ENCODE measurements at regions not wholly inside any gene's neighbourhood (a gene's known extent, or its start where the extent isn't known, plus 50 kb on each side); places are given as distances from the start of the nearest gene placed in this dataset.
"Not testable (repeated sequence)": the region's sequence is repeated elsewhere in the genome, so short reads cannot be mapped to it uniquely, and the experiment has no call there.

- Histone ChIP-seq H3K27ac (ENCODE audit: low read depth, low read length, poor library complexity, severe bottlenecking) (no peak overlapping the region), H3K27me3 (ENCODE audit: insufficient read depth, low read length) (no peaks in the 10 kb centered on the region), H3K4me2 (ENCODE audit: low read length) (no peak overlapping the region), H3K79me2 (ENCODE audit: insufficient read depth, low read length) (no peaks in the 10 kb centered on the region), H3K36me3 (ENCODE audit: insufficient read depth, low read length) (peaks cover 8% of the 10 kb centered on the region; the same call in 1 of the 2 replicates), H3F3A (ENCODE audit: insufficient read depth, low read length) (no peaks in the 10 kb centered on the region), H3K9me3 (ENCODE audit: low read length) (no peaks in the 10 kb centered on the region), H4K20me1 (ENCODE audit: insufficient read depth, low read length) (no peaks in the 10 kb centered on the region), H3K4me3 (ENCODE audit: low read depth, low read length, poor library complexity, severe bottlenecking) (no peak overlapping the region), H3K4me1 (ENCODE audit: insufficient read depth, low read length, severe bottlenecking) (no peaks in the 10 kb centered on the region), H3K9me2 (ENCODE audit: low read depth, low read length) (no peaks in the 10 kb centered on the region), H2AFZ (ENCODE audit: low read length) (no peak overlapping the region), H3K9ac (ENCODE audit: low read length) (no peak overlapping the region)
- no peak for TF ChIP-seq EZH2 (IDR thresholded peaks at IDR 0.05; ENCODE audit: borderline replicate concordance, low read length)
- no peak for TF ChIP-seq CTCF (IDR thresholded peaks at IDR 0.05; ENCODE audit: low read length)
Measured at GRCh38 chr7:149561072-149561471, 63.5 kb upstream of the ZNF746 start.

- Histone ChIP-seq H3F3A (ENCODE audit: insufficient read depth, low read length) (no peaks in the 10 kb centered on the region), H2AFZ (ENCODE audit: low read length) (no peak overlapping the region), H3K27me3 (ENCODE audit: insufficient read depth, low read length) (no peaks in the 10 kb centered on the region), H4K20me1 (ENCODE audit: insufficient read depth, low read length) (no peaks in the 10 kb centered on the region), H3K4me1 (ENCODE audit: insufficient read depth, low read length, severe bottlenecking) (no peaks in the 10 kb centered on the region), H3K79me2 (ENCODE audit: insufficient read depth, low read length) (no peaks in the 10 kb centered on the region), H3K9ac (ENCODE audit: low read length) (no peak overlapping the region), H3K4me3 (ENCODE audit: low read depth, low read length, poor library complexity, severe bottlenecking) (no peak overlapping the region), H3K4me2 (ENCODE audit: low read length) (no peak overlapping the region), H3K9me3 (ENCODE audit: low read length) (no peaks in the 10 kb centered on the region), H3K27ac (ENCODE audit: low read depth, low read length, poor library complexity, severe bottlenecking) (no peak overlapping the region), H3K36me3 (ENCODE audit: insufficient read depth, low read length) (peaks cover 8% of the 10 kb centered on the region; the same call in 1 of the 2 replicates), H3K9me2 (ENCODE audit: low read depth, low read length) (no peaks in the 10 kb centered on the region)
- TF ChIP-seq EZH2 (IDR thresholded peaks at IDR 0.05; ENCODE audit: borderline replicate concordance, low read length) (no peak), CTCF (IDR thresholded peaks at IDR 0.05; ENCODE audit: low read length) (no peak)
Measured at GRCh38 chr7:149559711-149560110, 62.1 kb upstream of the ZNF746 start.

- H3K79me2 ChIP-seq (ENCODE audit: insufficient read depth, low read length), result no peaks in the 10 kb centered on the region
- H3K9me3 ChIP-seq (ENCODE audit: low read length), result no peaks in the 10 kb centered on the region
- peaks cover 8% of the 10 kb centered on the region; the same call in 1 of the 2 replicates for H3K36me3 ChIP-seq (ENCODE audit: insufficient read depth, low read length)
- no peaks in the 10 kb centered on the region for H3K9me2 ChIP-seq (ENCODE audit: low read depth, low read length)
- no peak overlapping the region for H3K9ac ChIP-seq (ENCODE audit: low read length)
- no peak overlapping the region for H3K4me3 ChIP-seq (ENCODE audit: low read depth, low read length, poor library complexity, severe bottlenecking)
- no peak overlapping the region for H2AFZ ChIP-seq (ENCODE audit: low read length)
- H3F3A ChIP-seq (ENCODE audit: insufficient read depth, low read length), result no peaks in the 10 kb centered on the region
- H3K4me1 ChIP-seq (ENCODE audit: insufficient read depth, low read length, severe bottlenecking), result no peaks in the 10 kb centered on the region
- H3K27me3 ChIP-seq (ENCODE audit: insufficient read depth, low read length), result no peaks in the 10 kb centered on the region
- no peak overlapping the region for H3K27ac ChIP-seq (ENCODE audit: low read depth, low read length, poor library complexity, severe bottlenecking)
- no peak overlapping the region for H3K4me2 ChIP-seq (ENCODE audit: low read length)
- TF ChIP-seq EZH2 (IDR thresholded peaks at IDR 0.05; ENCODE audit: borderline replicate concordance, low read length) (no peak), CTCF (IDR thresholded peaks at IDR 0.05; ENCODE audit: low read length) (no peak)
- no peaks in the 10 kb centered on the region for H4K20me1 ChIP-seq (ENCODE audit: insufficient read depth, low read length)
Measured at GRCh38 chr7:149558149-149558861, 60.7 kb upstream of the ZNF746 start.

- H3K4me2 ChIP-seq (ENCODE audit: low read length); H3K4me3 ChIP-seq (ENCODE audit: low read depth, low read length, poor library complexity, severe bottlenecking); H3K9me3 ChIP-seq (ENCODE audit: low read length); H3K9ac ChIP-seq (ENCODE audit: low read length); H3K79me2 ChIP-seq (ENCODE audit: insufficient read depth, low read length); H3K9me2 ChIP-seq (ENCODE audit: low read depth, low read length); H2AFZ ChIP-seq (ENCODE audit: low read length); H4K20me1 ChIP-seq (ENCODE audit: insufficient read depth, low read length); H3K4me1 ChIP-seq (ENCODE audit: insufficient read depth, low read length, severe bottlenecking); H3F3A ChIP-seq (ENCODE audit: insufficient read depth, low read length); H3K27ac ChIP-seq (ENCODE audit: low read depth, low read length, poor library complexity, severe bottlenecking); H3K27me3 ChIP-seq (ENCODE audit: insufficient read depth, low read length): not testable (repeated sequence)
- H3K36me3 ChIP-seq (ENCODE audit: insufficient read depth, low read length), result peaks cover 20% of the 10 kb centered on the region
Measured at GRCh38 chr7:149556525-149556924, 58.9 kb upstream of the ZNF746 start.

GRCh38 chr7:149554821-149555220 is 57.2 kb upstream of the ZNF746 start:
- not testable (repeated sequence) for H3K4me3 ChIP-seq (ENCODE audit: low read depth, low read length, poor library complexity, severe bottlenecking); H3K27ac ChIP-seq (ENCODE audit: low read depth, low read length, poor library complexity, severe bottlenecking); H3K9me2 ChIP-seq (ENCODE audit: low read depth, low read length); H4K20me1 ChIP-seq (ENCODE audit: insufficient read depth, low read length); H3K9me3 ChIP-seq (ENCODE audit: low read length); H3K79me2 ChIP-seq (ENCODE audit: insufficient read depth, low read length); H3F3A ChIP-seq (ENCODE audit: insufficient read depth, low read length); H3K9ac ChIP-seq (ENCODE audit: low read length); H3K4me1 ChIP-seq (ENCODE audit: insufficient read depth, low read length, severe bottlenecking); H3K4me2 ChIP-seq (ENCODE audit: low read length); H2AFZ ChIP-seq (ENCODE audit: low read length); H3K27me3 ChIP-seq (ENCODE audit: insufficient read depth, low read length)
- peaks cover 36% of the 10 kb centered on the region for H3K36me3 ChIP-seq (ENCODE audit: insufficient read depth, low read length)
